Stimulated activated CD8-positive, alpha-beta memory T cell treated with anti-CD3 and anti-CD28 coated beads, Interleukin-4, amount 100 ng/mL, for 48 hours (primary cell): ENCODE measurements at regions not wholly inside any gene's neighbourhood (a gene's known extent, or its start where the extent isn't known, plus 50 kb on each side); places are given as distances from the start of the nearest gene placed in this dataset.

Experiments used
- DNase-seq: peaks from one replicate; pipeline ENCODE4 v3.0.0-alpha.2; 2020

GRCh38 chrY:15404551-15404950, 880.2 kb downstream of the NLGN4Y start:
- DNase-seq: no peak

- DNase-seq: no peak
Observed at GRCh38 chrY:15415165-15415564, 890.8 kb downstream of the NLGN4Y start.

GRCh38 chrY:15418613-15419012, 894.3 kb downstream of the NLGN4Y start:
- DNase-seq: no peak

DNA sequence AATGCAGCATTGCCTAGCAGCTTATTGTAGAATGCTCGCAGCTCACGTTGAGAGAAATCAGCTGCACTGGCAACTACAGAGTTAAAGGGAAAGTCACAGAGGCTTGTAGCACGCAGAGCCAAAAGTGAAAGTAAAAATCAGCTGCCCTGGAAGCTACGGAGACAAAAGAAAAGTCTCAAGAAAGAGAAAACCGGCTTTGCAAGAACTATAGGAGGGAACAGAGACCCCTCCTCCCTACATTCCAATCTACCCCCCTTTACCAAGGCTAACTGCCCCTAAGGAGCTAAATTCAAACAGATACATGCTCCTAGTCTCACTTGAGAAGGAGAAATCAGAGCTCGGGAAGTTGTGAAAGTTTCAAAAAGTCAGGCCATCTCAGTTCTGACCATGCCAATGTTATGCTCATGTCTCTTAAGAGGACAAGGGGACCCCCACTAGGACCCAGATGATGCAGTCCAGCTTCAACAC, 900.4 kb downstream of the NLGN4Y start:
- DNase-seq: peak; percentile 25

DNA sequence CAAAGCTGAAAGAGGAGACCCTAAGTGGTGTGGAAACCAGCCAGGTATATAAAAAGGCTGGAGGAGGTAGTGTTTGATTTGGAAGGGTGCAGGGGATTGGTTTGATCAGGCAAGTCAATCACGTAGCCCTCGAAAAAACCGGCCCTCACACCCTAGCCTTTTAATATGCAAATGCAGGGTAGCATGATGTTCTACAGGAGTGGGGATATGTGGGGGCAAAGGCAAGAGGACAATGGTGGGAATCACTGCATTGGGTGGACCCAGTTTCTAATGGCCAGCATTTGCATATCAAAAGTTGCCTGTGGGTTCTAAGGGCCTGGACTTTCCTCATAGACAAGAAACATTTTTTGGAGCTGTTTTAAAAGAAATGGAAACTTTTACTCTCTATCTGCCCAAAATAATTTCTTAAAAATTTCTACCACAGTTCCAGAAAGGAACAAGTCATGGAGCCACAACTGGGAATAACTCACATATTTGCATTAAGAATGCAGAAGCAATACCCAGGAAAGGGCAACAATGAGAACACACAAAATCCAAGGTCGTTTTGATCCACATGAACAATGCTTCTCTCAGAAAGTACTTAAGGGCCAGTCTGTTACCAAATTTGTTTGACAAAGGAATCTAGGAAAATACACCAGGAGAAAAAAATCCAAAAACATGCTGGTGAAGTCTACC, 915.8 kb downstream of the NLGN4Y start:
- no peak for DNase-seq

- no peak for DNase-seq
Observed at GRCh38 chrY:15440696-15441408, 916.5 kb downstream of the NLGN4Y start.

- DNase-seq: no peak
Observed at GRCh38 chrY:15441878-15442277, 917.5 kb downstream of the NLGN4Y start.

DNA sequence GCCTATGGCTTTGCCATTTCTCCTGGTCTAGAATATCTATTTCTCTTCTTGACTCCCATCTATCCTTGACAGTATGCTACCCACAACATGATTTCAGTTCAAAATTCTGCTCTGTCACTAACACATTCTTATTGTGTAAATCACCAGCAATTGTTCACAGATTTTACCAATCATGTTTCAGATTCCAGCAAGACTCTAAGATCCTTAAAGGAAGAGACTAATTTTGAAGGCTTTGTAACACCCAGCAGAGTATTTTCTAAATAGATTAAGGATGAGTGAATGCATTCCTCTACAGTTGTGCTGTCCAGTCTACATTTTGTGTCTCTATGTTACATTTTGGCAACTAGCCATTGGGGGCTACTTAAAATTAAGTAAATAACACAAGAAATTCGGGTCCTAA, 921.5 kb downstream of the NLGN4Y start:
- no peak for DNase-seq

DNA sequence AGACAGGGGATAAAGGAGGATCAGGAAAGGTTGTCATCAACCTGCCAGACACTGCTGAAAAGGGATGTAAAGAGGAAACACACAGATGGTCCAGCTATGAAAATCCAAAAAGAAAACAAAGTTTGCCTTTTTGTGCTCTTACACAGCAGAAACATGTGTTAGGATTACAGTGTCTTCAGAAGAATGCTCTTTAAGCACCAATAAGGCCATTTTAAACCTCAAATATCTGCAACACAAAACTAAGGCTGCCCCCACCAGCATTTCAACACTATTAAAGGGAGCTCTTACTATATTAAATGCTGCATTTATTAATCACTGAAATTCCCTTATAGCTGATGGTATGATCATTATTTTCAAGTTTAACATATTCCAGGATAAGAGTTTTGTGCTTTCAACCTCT, 922.5 kb downstream of the NLGN4Y start:
- DNase-seq: no peak

GRCh38 chrY:15447959-15448358, 923.6 kb downstream of the NLGN4Y start:
- no peak for DNase-seq

- DNase-seq: no peak
Observed at GRCh38 chrY:15455133-15455937, 931.0 kb downstream of the NLGN4Y start.

- DNase-seq: peak; percentile 74
Observed at GRCh38 chrY:15455980-15456469, 931.7 kb downstream of the NLGN4Y start.

GRCh38 chrY:15456491-15456890, 932.2 kb downstream of the NLGN4Y start:
- DNase-seq: peak; percentile 25

- no peak for DNase-seq
Observed at GRCh38 chrY:15457682-15458081, 933.4 kb downstream of the NLGN4Y start.

DNA sequence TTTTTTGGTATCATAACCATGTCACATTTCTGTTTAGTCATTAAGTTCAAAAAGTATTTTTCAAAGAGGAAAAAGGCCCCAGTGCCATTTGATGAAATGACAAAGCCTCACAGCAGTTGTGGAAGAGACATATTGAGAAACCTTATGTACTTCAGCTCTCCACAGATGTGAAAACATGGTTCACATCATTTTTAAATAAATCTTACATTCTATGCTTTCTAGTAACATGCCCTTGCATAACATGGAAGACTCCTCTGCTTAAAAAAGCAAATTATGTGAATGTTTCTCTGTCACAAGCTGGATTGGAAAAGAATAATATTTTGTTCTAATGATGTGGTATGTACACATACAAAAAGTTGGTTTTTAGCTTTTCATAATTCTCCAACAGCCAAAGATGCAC, 934.1 kb downstream of the NLGN4Y start:
- DNase-seq: no peak

DNA sequence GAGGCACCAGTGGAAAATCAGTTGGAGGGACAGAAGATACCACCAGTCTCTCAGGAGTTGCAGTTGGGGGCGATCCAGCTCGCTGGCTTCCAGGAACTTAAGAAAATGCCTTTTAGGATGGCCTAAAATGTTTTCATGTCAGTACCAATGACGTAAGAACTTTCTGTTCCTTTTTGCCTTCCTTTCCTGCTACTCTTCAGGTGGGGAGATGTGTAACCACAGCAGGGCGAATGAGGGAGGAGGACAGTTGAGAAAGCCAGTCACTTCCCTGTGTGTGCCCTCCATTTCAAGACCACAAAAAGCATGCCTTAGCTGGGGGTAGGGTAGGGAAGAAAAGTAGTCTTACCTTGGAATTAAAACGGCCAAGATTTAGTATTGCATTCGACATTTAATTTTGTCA, 941.6 kb downstream of the NLGN4Y start:
- no peak for DNase-seq

GRCh38 chrY:15466891-15467290, 942.6 kb downstream of the NLGN4Y start:
- DNase-seq: no peak

DNA sequence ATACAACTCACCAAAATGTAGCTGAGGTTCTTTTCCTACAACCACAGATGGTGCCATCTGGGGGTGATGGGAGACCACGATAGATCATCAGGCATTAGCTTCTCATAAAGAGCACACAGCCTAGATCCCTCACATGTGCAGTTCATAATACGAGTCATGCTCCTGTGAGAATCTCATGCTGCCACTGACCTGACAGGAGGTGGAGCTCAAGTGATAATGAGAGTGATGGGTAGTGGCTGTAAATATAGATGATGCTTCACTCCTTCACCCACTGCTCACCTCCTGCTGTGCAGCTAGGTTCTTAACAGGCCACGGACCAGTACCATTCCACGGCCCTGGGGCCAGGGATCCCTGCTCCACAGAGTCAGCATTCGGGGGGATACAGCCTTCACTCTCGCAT, 943.8 kb downstream of the NLGN4Y start:
- no peak for DNase-seq

DNA sequence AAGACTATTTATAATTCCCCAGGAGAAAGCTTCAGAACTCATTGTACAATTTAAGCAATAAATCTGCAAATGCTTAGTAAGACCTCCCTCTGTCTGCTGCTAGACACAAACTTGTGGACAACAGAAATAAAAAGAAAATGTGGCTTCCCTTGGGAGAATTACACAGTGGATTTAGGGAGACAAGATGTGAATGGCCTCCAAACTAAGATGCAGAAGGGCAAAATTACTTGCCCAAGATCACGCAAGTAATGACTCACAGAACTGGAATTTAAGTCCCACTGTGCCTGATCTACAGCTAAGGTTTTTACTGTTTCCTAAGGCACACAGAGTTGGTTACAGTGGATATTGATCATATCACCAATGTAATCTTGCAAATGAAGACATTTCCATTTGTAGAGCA, 947.0 kb downstream of the NLGN4Y start:
- DNase-seq: no peak

DNA sequence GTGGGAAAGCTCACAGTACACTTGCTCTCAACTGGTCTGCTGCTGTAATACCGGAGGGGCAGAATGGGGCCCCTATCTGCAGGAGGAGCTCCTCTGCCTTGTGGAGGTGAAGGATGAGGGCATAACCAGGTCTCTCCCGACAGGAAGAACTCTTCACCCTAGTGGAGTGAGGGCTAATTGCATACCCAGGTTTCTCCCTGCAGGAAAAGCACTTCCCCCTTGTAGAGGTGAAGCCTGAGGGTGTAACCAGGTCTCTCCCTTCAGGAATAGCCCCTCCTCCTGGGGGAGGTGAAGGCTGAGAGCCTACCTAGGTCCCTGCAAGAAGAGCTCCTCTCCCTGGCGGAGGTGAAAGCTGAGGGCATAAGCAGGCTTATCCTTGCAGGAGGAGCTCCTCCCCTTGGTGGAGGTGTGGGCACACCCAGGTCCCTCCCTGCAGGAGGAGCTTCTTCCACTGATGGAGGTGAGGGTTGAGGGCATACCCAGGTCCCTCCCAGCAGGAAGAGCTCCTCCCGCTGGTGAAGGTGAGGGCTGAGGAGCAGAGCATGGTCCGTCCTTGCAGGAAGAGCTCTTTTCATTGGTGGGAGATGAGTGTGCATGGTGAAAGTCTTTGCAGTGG, 954.1 kb downstream of the NLGN4Y start:
- DNase-seq: no peak

DNA sequence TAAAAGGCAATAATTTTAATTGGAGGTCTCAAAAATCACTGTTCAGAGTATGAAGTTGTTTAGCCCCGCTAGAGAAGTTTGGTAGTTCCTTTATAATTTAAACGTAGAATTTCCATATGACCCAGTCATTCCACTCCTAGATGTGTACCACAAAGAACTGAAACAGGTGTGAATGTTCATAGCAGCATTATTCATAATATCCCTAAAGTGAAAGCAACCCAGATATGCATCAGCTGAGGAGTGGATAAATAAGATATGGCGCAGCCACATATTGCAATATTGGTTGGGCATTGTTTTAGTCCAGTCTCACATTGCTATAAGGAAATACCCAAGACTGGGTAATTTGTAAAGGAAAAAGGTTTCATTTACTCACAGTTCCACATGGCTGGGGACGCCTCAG, 976.2 kb downstream of the NLGN4Y start:
- no peak for DNase-seq

DNA sequence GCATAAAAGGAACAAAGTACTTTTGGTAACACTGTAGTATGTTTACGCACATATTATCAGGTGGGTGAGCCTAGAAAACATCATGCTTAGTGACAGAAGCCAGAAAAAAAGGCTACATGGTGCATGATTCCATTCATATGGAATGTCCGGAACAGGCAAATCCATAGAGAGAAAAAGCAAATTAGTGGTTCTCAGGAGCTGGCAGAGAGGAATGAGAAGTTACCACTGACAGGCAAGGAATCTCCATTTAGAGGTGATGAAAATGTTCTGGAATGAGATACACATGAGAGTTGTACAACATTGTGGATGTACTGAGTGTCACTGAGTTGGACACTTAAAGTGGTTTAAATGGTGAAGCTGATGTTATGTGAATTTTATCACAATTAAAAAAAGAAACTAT, 976.9 kb downstream of the NLGN4Y start:
- DNase-seq: no peak

- DNase-seq: no peak
Observed at GRCh38 chrY:15510288-15510687, 986.0 kb downstream of the NLGN4Y start.
